Activated B cell treated with CpG ODN at 0.5 μM for 24 hours (primary cell): ENCODE measurements at regions not wholly inside any gene's neighbourhood (a gene's known extent, or its start where the extent isn't known, plus 50 kb on each side); places are given as distances from the start of the nearest gene placed in this dataset.

Experiments used
- ATAC-seq: fragments of 200-7000 bp; cut with Tn5 transposase; one replicate; pipeline ENCODE4 v1.10.0; 2021; ENCODE audit warnings: low read depth, mild to moderate bottlenecking, moderate library complexity
- CTCF ChIA-PET: fragments of 350-600 bp; sonication (Branson Sonifier 250); formaldehyde crosslinking; loops from one replicate; lab custom pipeline; 2021; ENCODE audit warnings: antibody characterized with exemption; lab: Charles Lee
- POLR2A ChIA-PET: fragments of 350-600 bp; sonication (Branson Sonifier 250); formaldehyde crosslinking; loops from one replicate; lab custom pipeline; 2021; ENCODE audit warnings: antibody characterized with exemption; lab: Charles Lee
- DNase-seq: peaks from one replicate; pipeline ENCODE4 v3.0.0; 2022
- H3K27ac Mint-ChIP-seq: one replicate; pipeline ENCODE4 v1.8.0; 2020; ENCODE audit warnings: mixed read lengths
- H3K27me3 Mint-ChIP-seq: one replicate; pipeline ENCODE4 v1.8.0; 2021; ENCODE audit warnings: mixed read lengths
- H3K36me3 Mint-ChIP-seq: one replicate; pipeline ENCODE4 v1.8.0; 2021; ENCODE audit warnings: low read depth, mixed read lengths
- H3K4me1 Mint-ChIP-seq: one replicate; pipeline ENCODE4 v1.8.0; 2021; ENCODE audit warnings: mixed read lengths
- H3K4me3 Mint-ChIP-seq: one replicate; pipeline ENCODE4 v1.8.0; 2020; ENCODE audit warnings: mild to moderate bottlenecking, mixed read lengths
- H3K9me3 Mint-ChIP-seq: one replicate; pipeline ENCODE4 v1.8.0; 2020; ENCODE audit warnings: mixed read lengths
- intact Hi-C: fragments of 100-400 bp; cut with micrococcal nuclease; formaldehyde crosslinking; loops from one replicate; pipeline ENCODE4 v1.15.1; 2024
- TF ChIP-seq, protein P1 (sequence below): fragments of 200-600 bp; IDR thresholded peaks from one replicate; pipeline ENCODE4 v1.8.0; 2022; ENCODE audit warnings: antibody characterized with exemption, mild to moderate bottlenecking

DNA sequence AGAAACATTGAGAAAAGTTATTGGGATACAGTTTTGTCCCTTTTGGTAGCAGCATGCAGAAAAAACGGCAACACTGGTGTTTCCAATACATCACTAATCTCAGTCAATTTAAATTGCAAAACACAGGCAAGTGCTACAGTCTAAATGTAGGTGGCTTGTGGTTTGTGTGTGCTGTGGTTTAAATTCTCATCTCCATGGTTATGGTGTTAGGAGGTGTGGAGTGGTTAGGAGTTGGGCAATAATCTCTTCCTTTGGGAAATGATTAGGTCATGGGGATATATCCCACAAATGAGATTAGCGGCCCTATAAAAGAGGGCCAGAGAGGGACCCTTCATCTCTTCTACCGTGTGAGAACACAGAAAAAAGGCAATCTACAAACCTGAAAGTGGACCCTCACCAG is 1344.3 kb downstream of the ADGRL3 start:
- Mint-ChIP-seq H3K36me3 (no peaks in the 10 kb centered on the region), H3K9me3 (peaks cover 5% of the 10 kb centered on the region), H3K4me3 (no peak overlapping the region), H3K27me3 (no peaks in the 10 kb centered on the region), H3K27ac (no peak overlapping the region), H3K4me1 (no peaks in the 10 kb centered on the region)
- POLR2A ChIA-PET, result no interaction called here
- intact Hi-C loops, result no loop called here
- DNase-seq (no peak), ATAC-seq (no peak)
- TF ChIP-seq, protein P1, sequence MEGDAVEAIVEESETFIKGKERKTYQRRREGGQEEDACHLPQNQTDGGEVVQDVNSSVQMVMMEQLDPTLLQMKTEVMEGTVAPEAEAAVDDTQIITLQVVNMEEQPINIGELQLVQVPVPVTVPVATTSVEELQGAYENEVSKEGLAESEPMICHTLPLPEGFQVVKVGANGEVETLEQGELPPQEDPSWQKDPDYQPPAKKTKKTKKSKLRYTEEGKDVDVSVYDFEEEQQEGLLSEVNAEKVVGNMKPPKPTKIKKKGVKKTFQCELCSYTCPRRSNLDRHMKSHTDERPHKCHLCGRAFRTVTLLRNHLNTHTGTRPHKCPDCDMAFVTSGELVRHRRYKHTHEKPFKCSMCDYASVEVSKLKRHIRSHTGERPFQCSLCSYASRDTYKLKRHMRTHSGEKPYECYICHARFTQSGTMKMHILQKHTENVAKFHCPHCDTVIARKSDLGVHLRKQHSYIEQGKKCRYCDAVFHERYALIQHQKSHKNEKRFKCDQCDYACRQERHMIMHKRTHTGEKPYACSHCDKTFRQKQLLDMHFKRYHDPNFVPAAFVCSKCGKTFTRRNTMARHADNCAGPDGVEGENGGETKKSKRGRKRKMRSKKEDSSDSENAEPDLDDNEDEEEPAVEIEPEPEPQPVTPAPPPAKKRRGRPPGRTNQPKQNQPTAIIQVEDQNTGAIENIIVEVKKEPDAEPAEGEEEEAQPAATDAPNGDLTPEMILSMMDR, result no peak
- CTCF ChIA-PET, result no interaction called here

DNA sequence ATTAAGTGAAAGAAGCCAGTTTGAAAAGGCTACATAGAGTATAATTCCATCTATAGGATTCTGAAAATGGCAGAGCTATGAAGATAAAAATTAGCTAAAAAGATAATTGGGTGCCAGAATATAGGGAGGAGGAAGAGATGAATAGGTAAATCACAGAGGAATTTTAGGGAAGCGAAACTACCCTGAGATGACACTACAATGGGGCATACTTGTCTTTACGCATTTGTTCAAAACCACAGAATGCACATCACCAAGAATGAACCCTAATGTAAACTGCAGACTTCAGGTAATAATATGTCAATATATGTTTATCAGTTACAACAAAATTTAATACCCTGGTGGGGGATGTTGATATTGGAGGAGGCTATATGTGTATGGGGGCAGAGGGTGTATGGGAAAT is 1342.9 kb downstream of the ADGRL3 start:
- ChIA-PET CTCF (no interaction called here), POLR2A (no interaction called here)
- Mint-ChIP-seq H3K4me1 (no peaks in the 10 kb centered on the region), H3K36me3 (no peaks in the 10 kb centered on the region), H3K9me3 (peaks cover 8% of the 10 kb centered on the region), H3K27me3 (no peaks in the 10 kb centered on the region), H3K27ac (no peak overlapping the region), H3K4me3 (no peak overlapping the region)
- TF ChIP-seq, protein P1, result no peak
- ATAC-seq (no peak), DNase-seq (no peak)
- intact Hi-C loops, result no loop called here

DNA sequence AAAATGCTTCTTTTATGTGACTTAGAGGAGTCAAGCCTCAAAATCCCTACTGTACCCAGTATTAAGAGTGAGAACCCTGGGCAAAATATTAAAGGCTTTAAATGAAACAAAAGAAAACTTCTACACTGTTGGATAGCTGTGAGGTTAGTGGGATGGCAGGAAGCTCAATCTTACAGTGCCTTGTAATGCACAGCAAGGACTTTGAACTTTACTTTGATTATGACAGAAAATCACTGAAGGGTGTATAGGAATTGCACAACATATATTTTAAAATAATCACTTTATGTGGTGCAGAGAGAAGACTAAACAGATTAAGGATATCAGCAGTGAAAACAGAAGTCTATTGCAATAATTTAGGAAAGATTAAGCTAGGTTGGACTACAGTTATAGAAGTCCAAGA is 1333.4 kb downstream of the ADGRL3 start:
- CTCF ChIA-PET, result no interaction called here
- H3K36me3 Mint-ChIP-seq, result no peaks in the 10 kb centered on the region
- intact Hi-C loops, result no loop called here
- no peak overlapping the region for H3K27ac Mint-ChIP-seq
- POLR2A ChIA-PET, result no interaction called here
- no peaks in the 10 kb centered on the region for H3K4me1 Mint-ChIP-seq
- TF ChIP-seq, protein P1, result no peak
- no peak for ATAC-seq
- DNase-seq, result no peak
- H3K4me3 Mint-ChIP-seq, result no peak overlapping the region
- H3K27me3 Mint-ChIP-seq, result no peaks in the 10 kb centered on the region
- peaks cover 8% of the 10 kb centered on the region for H3K9me3 Mint-ChIP-seq

DNA sequence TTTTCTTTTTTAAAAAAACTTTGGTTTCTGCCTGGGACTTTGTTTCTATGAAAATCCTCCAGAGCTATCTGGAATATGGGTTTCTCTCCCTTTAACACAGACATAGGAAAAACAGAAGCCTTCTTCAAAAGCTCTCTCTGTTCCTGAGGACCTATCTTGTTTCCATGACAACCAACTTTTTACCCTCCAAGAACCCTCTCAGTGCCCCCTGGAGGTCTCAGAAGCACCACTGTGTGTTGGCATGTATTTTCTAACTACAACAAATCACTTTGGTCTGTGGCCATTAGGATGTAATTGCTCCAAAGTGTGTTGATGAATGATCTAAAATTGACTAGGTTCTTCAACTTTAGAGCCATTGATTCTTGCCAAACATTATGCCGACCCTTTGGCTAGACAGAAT is 1331.6 kb downstream of the ADGRL3 start:
- Mint-ChIP-seq H3K36me3 (no peaks in the 10 kb centered on the region), H3K27me3 (no peaks in the 10 kb centered on the region), H3K4me3 (no peak overlapping the region), H3K27ac (no peak overlapping the region), H3K9me3 (peaks cover 2% of the 10 kb centered on the region), H3K4me1 (no peaks in the 10 kb centered on the region)
- no peak for ATAC-seq
- TF ChIP-seq, protein P1, result no peak
- intact Hi-C loops, result no loop called here
- ChIA-PET CTCF (no interaction called here), POLR2A (no interaction called here)
- DNase-seq, result no peak

DNA sequence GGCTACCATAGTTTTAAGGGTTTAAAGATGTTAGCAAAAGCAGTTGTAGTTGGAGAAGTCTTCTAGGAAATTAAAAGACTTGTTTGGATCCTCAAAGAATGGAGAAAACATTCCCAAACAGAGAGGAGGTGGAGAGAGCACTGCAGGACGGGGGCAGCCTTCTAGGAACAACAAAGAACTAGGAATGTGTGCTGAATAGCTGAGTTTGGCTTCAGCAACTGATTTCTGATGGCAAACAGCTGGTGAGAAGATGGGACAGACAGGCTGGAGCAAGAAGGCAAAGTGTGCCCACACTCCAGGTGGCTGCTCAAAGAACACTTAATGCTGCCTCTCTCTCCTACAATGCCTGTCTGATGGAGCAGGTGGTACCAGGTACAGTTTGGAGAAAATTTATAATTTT is 1331.1 kb downstream of the ADGRL3 start:
- ATAC-seq (no peak), DNase-seq (no peak)
- CTCF ChIA-PET, result no interaction called here
- H3K36me3 Mint-ChIP-seq, result no peaks in the 10 kb centered on the region
- H3K27ac Mint-ChIP-seq, result no peak overlapping the region
- no peaks in the 10 kb centered on the region for H3K27me3 Mint-ChIP-seq
- no peaks in the 10 kb centered on the region for H3K4me1 Mint-ChIP-seq
- no peak overlapping the region for H3K4me3 Mint-ChIP-seq
- POLR2A ChIA-PET, result no interaction called here
- TF ChIP-seq, protein P1, result no peak
- H3K9me3 Mint-ChIP-seq, result peaks cover 2% of the 10 kb centered on the region
- intact Hi-C loops, result no loop called here
